Trophoblast cell (in vitro differentiated cells and primary cell): ENCODE measurements at regions not wholly inside any gene's neighbourhood (a gene's known extent, or its start where the extent isn't known, plus 50 kb on each side); places are given as distances from the start of the nearest gene placed in this dataset.

Experiments
- DNase-seq, 2 donors: peaks; one replicate each; pipeline ENCODE4 v3.0.0-alpha.2; 2016
- H2AFZ ChIP-seq: 2 replicates; pipeline ENCODE4 v1.6.1; 2013; ENCODE audit warnings: low read length, moderate library complexity, mild to moderate bottlenecking; ENCODE audit not compliant: insufficient read depth, poor library complexity
- H2AK5ac ChIP-seq: 2 replicates; pipeline ENCODE4 v1.6.1; 2013; ENCODE audit warnings: mild to moderate bottlenecking, low read length
- H2BK120ac ChIP-seq: 2 replicates; pipeline ENCODE4 v1.6.1; 2013; ENCODE audit warnings: low read length, mild to moderate bottlenecking, moderate library complexity; ENCODE audit not compliant: insufficient read depth, poor library complexity
- H2BK12ac ChIP-seq: 2 replicates; pipeline ENCODE4 v1.6.1; 2013; ENCODE audit warnings: mild to moderate bottlenecking, low read length, moderate library complexity
- H2BK5ac ChIP-seq: 2 replicates; pipeline ENCODE4 v1.6.1; 2013; ENCODE audit warnings: low read length, low read depth, moderate library complexity, mild to moderate bottlenecking; ENCODE audit not compliant: poor library complexity
- H3K14ac ChIP-seq: 2 replicates; pipeline ENCODE4 v1.6.1; 2013; ENCODE audit warnings: mild to moderate bottlenecking, low read length
- H3K18ac ChIP-seq: 2 replicates; pipeline ENCODE4 v1.6.1; 2013; ENCODE audit warnings: mild to moderate bottlenecking, low read length
- H3K23ac ChIP-seq: 2 replicates; pipeline ENCODE4 v1.6.1; 2013; ENCODE audit warnings: low read length
- H3K27ac ChIP-seq: 2 replicates; pipeline ENCODE4 v1.5.1; 2013; ENCODE audit warnings: low read depth, mild to moderate bottlenecking, inconsistent platforms, low read length, moderate library complexity
- H3K27me3 ChIP-seq: 2 replicates; pipeline ENCODE4 v1.6.1; 2013; ENCODE audit warnings: inconsistent platforms, mild to moderate bottlenecking, low read length, moderate library complexity; ENCODE audit not compliant: insufficient read depth
- H3K36me3 ChIP-seq, 2 experiments: 1 replicate in 1 of 2; 2 replicates in 1 of 2; pipeline ENCODE4 v1.6.1; 2013; ENCODE audit warnings: low read length in 2 of 2, mild to moderate bottlenecking in 2 of 2, moderate library complexity in 1 of 2; ENCODE audit not compliant: insufficient read depth in 2 of 2, control insufficient read depth in 1 of 2
- H3K4ac ChIP-seq: 2 replicates; pipeline ENCODE4 v1.6.1; 2013; ENCODE audit warnings: low read depth, mild to moderate bottlenecking, low read length, moderate library complexity
- H3K4me1 ChIP-seq, 2 experiments: 1 replicate in 1 of 2; 2 replicates in 1 of 2; pipeline ENCODE4 v1.6.1; 2013; ENCODE audit warnings: low read length in 2 of 2, mild to moderate bottlenecking in 2 of 2, moderate library complexity in 1 of 2; ENCODE audit not compliant: insufficient read depth in 2 of 2, control insufficient read depth in 1 of 2
- H3K4me2 ChIP-seq: 2 replicates; pipeline ENCODE4 v1.6.1; 2013; ENCODE audit warnings: inconsistent platforms, mild to moderate bottlenecking, low read length, moderate library complexity
- H3K4me3 ChIP-seq: 2 replicates; pipeline ENCODE4 v1.5.1; 2013; ENCODE audit warnings: mild to moderate bottlenecking, low read depth, low read length, inconsistent platforms
- H3K79me1 ChIP-seq: one replicate; pipeline ENCODE4 v1.6.1; 2013; ENCODE audit warnings: low read length
- H3K79me2 ChIP-seq: 2 replicates; pipeline ENCODE4 v1.6.1; 2013; ENCODE audit warnings: low read length, mild to moderate bottlenecking; ENCODE audit not compliant: control insufficient read depth, insufficient read depth, poor library complexity
- H3K9ac ChIP-seq: 2 replicates; pipeline ENCODE4 v1.6.1; 2013; ENCODE audit warnings: mild to moderate bottlenecking, low read length
- H3K9me3 ChIP-seq: 2 replicates; pipeline ENCODE4 v1.6.1; 2013; ENCODE audit warnings: low read depth, mild to moderate bottlenecking, control low read depth, inconsistent platforms, low read length; ENCODE audit not compliant: insufficient read depth
- H4K12ac ChIP-seq: 2 replicates; pipeline ENCODE4 v1.6.1; 2013; ENCODE audit warnings: low read depth, mild to moderate bottlenecking, low read length, moderate library complexity
- H4K8ac ChIP-seq: 2 replicates; pipeline ENCODE4 v1.6.1; 2013; ENCODE audit warnings: low read depth, mild to moderate bottlenecking, low read length, moderate library complexity
- H4K91ac ChIP-seq: one replicate; pipeline ENCODE4 v1.6.1; 2013; ENCODE audit warnings: low read depth, mild to moderate bottlenecking, low read length, moderate library complexity
- WGBS: extraction: QIAGEN DNeasy Blood & Tissue Kit; methylation state at CpG from one replicate; pipeline ENCODE4 v1.1.7; 2013; ENCODE audit warnings: missing lambda C conversion rate; ENCODE audit not compliant: insufficient read length, insufficient coverage; ENCODE audit errors: extremely low coverage; 5-methylcytosine and 5-hydroxymethylcytosine counted together

GRCh38 chr3:72297481-72297880 lies 512.5 kb upstream of the PROK2 start:
- peak in 1 of 2 donors; percentile 52 for DNase-seq
- Histone ChIP-seq H3K18ac (no peak overlapping the region), H4K12ac (no peak overlapping the region), H3K4me3 (no peak overlapping the region), H4K91ac (no peak overlapping the region), H2BK12ac (no peak overlapping the region), H3K9ac (no peak overlapping the region), H4K8ac (no peak overlapping the region), H3K79me1 (no peaks in the 10 kb centered on the region), H3K4me1 (peaks cover 0 to 2% of the 10 kb centered on the region in 2 experiments), H3K27me3 (no peaks in the 10 kb centered on the region), H3K79me2 (no peaks in the 10 kb centered on the region), H2AK5ac (no peak overlapping the region), H3K4me2 (no peak overlapping the region), H2AFZ (no peak overlapping the region), H3K36me3 (no peaks in the 10 kb centered on the region), H2BK120ac (no peak overlapping the region), H3K23ac (no peak overlapping the region), H3K4ac (no peak overlapping the region), H3K14ac (no peak overlapping the region), H3K9me3 (no peaks in the 10 kb centered on the region), H3K27ac (no peak overlapping the region), H2BK5ac (no peak overlapping the region)
- WGBS, result no CpG with 5 or more reads among the region's 1 CpG

GRCh38 chr3:72296477-72297111 lies 511.6 kb upstream of the PROK2 start:
- Histone ChIP-seq H3K9ac (no peak overlapping the region), H4K91ac (no peak overlapping the region), H2BK120ac (no peak overlapping the region), H3K23ac (no peak overlapping the region), H2BK12ac (no peak overlapping the region), H3K36me3 (no peaks in the 10 kb centered on the region), H3K4me2 (no peak overlapping the region), H2AK5ac (no peak overlapping the region), H3K9me3 (no peaks in the 10 kb centered on the region), H3K4ac (no peak overlapping the region), H3K14ac (no peak overlapping the region), H3K18ac (no peak overlapping the region), H3K79me1 (no peaks in the 10 kb centered on the region), H2BK5ac (no peak overlapping the region), H3K79me2 (no peaks in the 10 kb centered on the region), H3K4me1 (peaks cover 0 to 2% of the 10 kb centered on the region in 2 experiments), H3K27me3 (no peaks in the 10 kb centered on the region), H4K12ac (no peak overlapping the region), H3K4me3 (no peak overlapping the region), H3K27ac (no peak overlapping the region), H2AFZ (no peak overlapping the region), H4K8ac (no peak overlapping the region)
- WGBS, result no CpG with 5 or more reads among the region's 8 CpGs
- DNase-seq, result no peak

- H4K91ac ChIP-seq, result no peak overlapping the region
- peaks cover 0 to 2% of the 10 kb centered on the region in 2 experiments for H3K4me1 ChIP-seq
- H2AFZ ChIP-seq, result no peak overlapping the region
- H3K36me3 ChIP-seq, result no peaks in the 10 kb centered on the region
- H3K9me3 ChIP-seq, result no peaks in the 10 kb centered on the region
- H3K4ac ChIP-seq, result no peak overlapping the region
- DNase-seq, result no peak
- H2BK5ac ChIP-seq, result no peak overlapping the region
- no peak overlapping the region for H2AK5ac ChIP-seq
- no peak overlapping the region for H3K23ac ChIP-seq
- H3K27ac ChIP-seq, result no peak overlapping the region
- no peak overlapping the region for H2BK12ac ChIP-seq
- no peak overlapping the region for H4K12ac ChIP-seq
- H3K4me2 ChIP-seq, result no peak overlapping the region
- no peak overlapping the region for H4K8ac ChIP-seq
- H3K79me2 ChIP-seq, result no peaks in the 10 kb centered on the region
- no peak overlapping the region for H3K18ac ChIP-seq
- WGBS, result no CpG with 5 or more reads among the region's 7 CpGs
- no peak overlapping the region for H3K4me3 ChIP-seq
- no peak overlapping the region for H3K14ac ChIP-seq
- H3K79me1 ChIP-seq, result no peaks in the 10 kb centered on the region
- H3K27me3 ChIP-seq, result no peaks in the 10 kb centered on the region
- no peak overlapping the region for H3K9ac ChIP-seq
- no peak overlapping the region for H2BK120ac ChIP-seq
These were observed 511.1 kb upstream of the PROK2 start for GRCh38 chr3:72295962-72296450.

GRCh38 chr3:72295276-72295961 lies 510.5 kb upstream of the PROK2 start:
- H3K79me2 ChIP-seq, result no peaks in the 10 kb centered on the region
- H2AK5ac ChIP-seq, result no peak overlapping the region
- H3K4ac ChIP-seq, result no peak overlapping the region
- no peak overlapping the region for H3K27ac ChIP-seq
- H3K36me3 ChIP-seq, result no peaks in the 10 kb centered on the region
- DNase-seq, result no peak
- H3K4me2 ChIP-seq, result no peak overlapping the region
- no peaks in the 10 kb centered on the region for H3K27me3 ChIP-seq
- no peak overlapping the region for H3K9ac ChIP-seq
- H3K4me1 ChIP-seq, result peaks cover 0 to 2% of the 10 kb centered on the region in 2 experiments
- H4K12ac ChIP-seq, result no peak overlapping the region
- no peak overlapping the region for H3K23ac ChIP-seq
- no CpG with 5 or more reads among the region's 7 CpGs for WGBS
- no peak overlapping the region for H3K18ac ChIP-seq
- no peak overlapping the region for H2BK5ac ChIP-seq
- no peak overlapping the region for H2BK12ac ChIP-seq
- no peaks in the 10 kb centered on the region for H3K79me1 ChIP-seq
- no peaks in the 10 kb centered on the region for H3K9me3 ChIP-seq
- no peak overlapping the region for H3K14ac ChIP-seq
- no peak overlapping the region for H3K4me3 ChIP-seq
- H4K8ac ChIP-seq, result no peak overlapping the region
- no peak overlapping the region for H2AFZ ChIP-seq
- H4K91ac ChIP-seq, result no peak overlapping the region
- H2BK120ac ChIP-seq, result no peak overlapping the region
